ELR (cell line): ENCODE measurements at regions not wholly inside any gene's neighbourhood (a gene's known extent, or its start where the extent isn't known, plus 50 kb on each side); places are given as distances from the start of the nearest gene placed in this dataset.
A peak's percentile ranks its signal among the peaks of the same experiment; 100 is the strongest.
"Not testable (repeated sequence)": the region's sequence is repeated elsewhere in the genome, so short reads cannot be mapped to it uniquely, and the experiment has no call there.

Experiments
- DNase-seq: peaks from one replicate; pipeline ENCODE4 v3.0.0-alpha.2; 2015; ENCODE audit warnings: low read depth

- DNase-seq, result not testable (repeated sequence)
Measured at GRCh38 chr2:150667039-150667438, 179.6 kb upstream of the RND3 start.

DNA sequence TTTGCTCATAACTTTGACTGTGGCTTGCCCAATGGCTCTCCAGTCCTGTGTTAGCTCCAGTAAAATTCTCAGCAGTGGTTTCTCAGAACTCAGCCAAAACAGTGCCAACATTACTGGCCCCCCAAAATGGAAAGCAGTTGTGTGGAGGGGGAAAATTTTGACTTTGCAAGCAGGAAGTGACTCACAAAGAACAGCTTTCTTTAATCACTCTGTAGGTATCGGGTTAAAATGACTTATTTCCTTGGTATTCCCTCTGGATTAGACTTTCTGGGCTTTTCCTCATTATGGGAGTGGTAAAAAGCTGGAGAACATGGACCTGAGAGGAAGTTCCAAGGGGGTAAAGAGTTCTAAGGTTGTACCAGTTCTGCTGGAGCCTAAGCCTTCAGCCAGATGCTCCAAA is 175.7 kb upstream of the RND3 start:
- DNase-seq, result peak; percentile 88

GRCh38 chr2:150656002-150656401 is 168.5 kb upstream of the RND3 start:
- DNase-seq, result no peak

DNA sequence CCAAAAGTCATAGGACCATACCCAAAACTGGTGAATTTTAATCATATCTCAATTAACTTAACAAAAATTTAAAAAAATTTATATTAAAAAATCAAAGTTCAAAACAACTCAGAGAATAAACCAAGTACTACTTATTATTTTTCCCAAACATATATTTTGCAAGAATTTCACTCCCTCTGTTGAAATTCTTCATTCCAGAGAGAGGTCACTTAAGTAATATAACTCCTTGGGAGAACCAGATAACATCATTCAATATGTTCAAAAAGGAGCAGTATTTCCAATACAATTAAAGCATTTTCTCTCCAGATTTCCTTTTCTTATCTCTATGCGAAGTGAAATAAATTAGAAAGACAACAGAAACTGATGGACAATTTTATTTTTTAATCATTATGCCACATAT is 165.9 kb upstream of the RND3 start:
- no peak for DNase-seq

GRCh38 chr2:150647943-150648342 is 160.5 kb upstream of the RND3 start:
- DNase-seq, result no peak

DNA sequence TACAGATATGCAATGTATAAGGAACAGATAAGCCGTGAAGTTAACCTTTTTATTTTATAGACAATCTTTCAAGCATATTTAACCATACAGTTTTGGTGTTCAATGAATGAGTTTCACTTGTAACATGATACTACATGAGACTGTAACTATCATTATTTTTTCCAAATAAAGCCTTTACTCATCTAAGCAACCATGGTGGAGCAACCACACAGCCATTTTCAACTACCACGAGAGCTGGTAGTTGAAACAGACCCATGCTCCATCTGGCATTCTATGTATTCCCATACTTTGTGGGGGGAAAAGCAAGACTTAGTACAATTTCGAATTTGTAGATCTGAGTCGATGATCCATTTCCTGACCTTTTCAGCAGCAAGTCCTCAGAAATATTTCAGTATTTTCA is 159.3 kb upstream of the RND3 start:
- no peak for DNase-seq

GRCh38 chr2:150644298-150645067 is 157.0 kb upstream of the RND3 start:
- DNase-seq, result peak; percentile 89

DNA sequence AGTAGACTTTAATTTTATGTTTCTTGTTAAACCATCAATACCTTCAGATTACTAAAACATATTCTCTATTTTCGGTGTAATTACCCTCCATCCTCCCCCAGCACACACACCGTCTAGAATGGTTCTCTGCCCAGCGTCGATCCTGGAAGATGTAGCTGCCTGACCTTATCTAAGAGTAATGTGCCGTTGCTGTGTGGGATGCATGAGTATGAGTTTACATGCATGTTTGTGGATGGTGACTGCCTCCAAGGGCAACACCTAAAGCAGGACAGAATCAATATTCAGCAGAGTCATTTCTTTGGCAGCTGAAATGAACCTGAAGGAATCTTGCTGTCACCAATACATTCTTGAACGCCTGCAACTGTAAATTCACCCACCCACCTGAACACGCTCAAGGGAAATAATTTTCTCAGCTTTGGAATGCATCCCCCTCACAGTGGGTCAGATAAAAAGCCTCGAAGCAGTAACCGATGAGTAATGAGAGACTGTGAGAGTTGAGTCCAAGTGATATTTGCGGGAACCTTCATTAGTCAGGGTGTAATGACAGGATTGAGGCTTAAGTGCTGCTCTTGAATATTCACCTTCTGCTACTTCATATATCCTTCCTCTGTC is 155.8 kb upstream of the RND3 start:
- DNase-seq, result peak; percentile 46

GRCh38 chr2:150640039-150640438 is 152.6 kb upstream of the RND3 start:
- DNase-seq, result no peak

GRCh38 chr2:150639383-150639782 is 151.9 kb upstream of the RND3 start:
- no peak for DNase-seq

GRCh38 chr2:150631236-150631821 is 143.9 kb upstream of the RND3 start:
- no peak for DNase-seq

- no peak for DNase-seq
Measured at GRCh38 chr2:150630587-150631235, 143.2 kb upstream of the RND3 start.

DNA sequence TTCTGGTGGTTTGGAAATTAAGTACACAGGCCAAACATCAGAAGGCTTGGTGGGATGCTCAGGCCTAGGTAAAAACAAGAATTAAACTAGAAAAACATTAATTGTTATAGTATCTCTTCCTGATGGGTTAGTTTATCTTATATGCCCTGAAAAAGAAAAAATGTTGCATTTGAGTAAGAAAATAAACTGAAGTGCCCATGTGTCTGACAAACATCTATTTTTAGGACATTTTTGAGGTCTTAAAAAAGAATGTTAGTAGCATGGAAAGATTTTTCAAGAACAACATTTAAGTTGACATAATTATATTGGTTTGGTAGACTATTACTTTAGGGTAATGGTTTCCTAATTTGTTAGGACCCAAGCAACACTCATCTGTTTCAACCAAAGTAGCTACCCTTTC is 140.1 kb upstream of the RND3 start:
- DNase-seq, result no peak

GRCh38 chr2:150626934-150627411 is 139.5 kb upstream of the RND3 start:
- no peak for DNase-seq

GRCh38 chr2:150625741-150626140 is 138.3 kb upstream of the RND3 start:
- DNase-seq, result no peak

DNA sequence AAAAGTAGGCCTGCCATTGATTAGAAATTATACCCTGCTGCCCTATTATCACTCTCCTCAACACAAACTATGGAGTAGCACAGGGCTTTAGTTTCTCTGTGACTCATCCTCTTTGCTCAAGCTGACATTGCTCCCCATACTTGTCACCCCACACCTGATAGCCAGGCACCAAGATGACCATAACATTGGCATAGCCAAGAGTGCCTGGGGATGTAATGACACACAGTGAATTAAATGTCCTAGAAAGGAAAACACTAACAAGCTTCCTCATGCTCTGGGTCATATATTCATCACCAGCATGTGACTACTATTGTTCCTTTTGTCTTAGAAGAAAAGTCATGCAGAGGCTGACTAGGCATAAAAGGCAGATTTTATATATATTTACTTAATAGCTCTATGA is 137.8 kb upstream of the RND3 start:
- DNase-seq, result peak; percentile 82

DNA sequence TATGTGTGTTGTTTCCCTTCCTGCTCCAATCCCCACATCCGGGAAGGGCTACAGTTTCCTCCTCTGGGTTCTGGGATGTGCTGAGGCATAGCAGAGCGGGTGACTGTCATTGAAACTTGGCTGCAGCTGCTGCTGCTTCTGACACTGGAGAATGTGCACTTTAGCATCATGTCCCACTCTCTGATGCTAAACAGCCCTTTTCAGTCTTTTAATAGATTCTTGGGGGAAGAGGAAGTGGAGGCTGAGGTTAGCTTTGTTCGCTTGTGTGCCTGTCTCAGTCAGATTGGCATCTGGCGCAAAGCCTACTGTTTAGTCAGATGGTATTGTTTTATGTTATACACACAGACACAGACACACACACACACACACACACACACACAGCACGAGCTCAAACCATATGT is 136.5 kb upstream of the RND3 start:
- DNase-seq, result no peak

- peak; percentile 98 for DNase-seq
Measured at GRCh38 chr2:150621526-150622213, 134.2 kb upstream of the RND3 start.

- DNase-seq, result peak; percentile 72
Measured at GRCh38 chr2:150620855-150621254, 133.4 kb upstream of the RND3 start.

GRCh38 chr2:150620416-150620815 is 132.9 kb upstream of the RND3 start:
- no peak for DNase-seq

DNA sequence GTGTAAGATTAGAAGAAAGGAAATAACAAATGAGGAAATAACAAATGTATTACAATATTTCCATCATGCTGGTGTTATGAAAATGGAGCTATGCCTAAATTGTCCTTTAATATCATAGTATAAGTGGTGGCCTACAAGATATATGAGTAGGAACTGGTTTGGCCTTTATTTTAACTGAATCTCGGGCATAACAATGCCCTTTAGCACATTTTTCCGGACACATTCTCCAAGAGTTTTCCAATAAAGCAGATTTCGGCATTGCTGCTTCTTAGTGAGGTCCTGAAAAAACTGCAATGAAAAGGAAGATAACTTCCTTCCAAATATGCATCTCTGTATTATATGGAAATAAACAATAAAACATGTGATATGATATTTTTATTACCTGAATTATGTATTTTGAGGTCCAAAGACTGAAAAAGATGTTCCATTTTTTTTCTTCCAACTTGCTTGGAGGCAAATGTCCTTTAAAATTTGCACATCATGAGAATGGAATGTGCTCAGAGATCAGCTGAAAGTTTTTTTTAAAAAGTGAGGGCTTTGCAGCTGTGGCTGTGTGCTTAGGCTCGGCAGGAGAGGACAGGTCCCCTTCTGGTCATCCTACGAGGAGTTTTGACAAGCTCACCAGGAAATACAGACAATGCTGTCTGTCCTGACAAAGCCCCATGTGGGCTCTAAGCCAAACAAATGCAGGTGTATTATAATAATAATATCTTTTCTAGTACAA is 132.3 kb upstream of the RND3 start:
- DNase-seq, result peak; percentile 88
